Activated CD8-positive, alpha-beta T cell treated with anti-CD3 and anti-CD28 coated beads for 36 hours (primary cell): ENCODE measurements at regions not wholly inside any gene's neighbourhood (a gene's known extent, or its start where the extent isn't known, plus 50 kb on each side); places are given as distances from the start of the nearest gene placed in this dataset.

ENCODE experiments used
- ATAC-seq: fragments of 200-7000 bp; cut with Tn5 transposase; one replicate; pipeline ENCODE4 v1.10.0; 2021; ENCODE audit warnings: mild to moderate bottlenecking, moderate library complexity
- CTCF ChIA-PET: fragments of 350-600 bp; sonication (Branson Sonifier 250); formaldehyde crosslinking; loops from one replicate; lab custom pipeline; 2021; ENCODE audit warnings: antibody characterized with exemption; lab: Charles Lee
- POLR2A ChIA-PET: fragments of 350-600 bp; sonication (Branson Sonifier 250); formaldehyde crosslinking; loops from one replicate; lab custom pipeline; 2021; ENCODE audit warnings: antibody characterized with exemption; lab: Charles Lee
- DNase-seq: peaks from one replicate; pipeline ENCODE4 v3.0.0-alpha.2; 2020
- H3K27ac Mint-ChIP-seq: one replicate; pipeline ENCODE4 v1.8.0; 2021; ENCODE audit warnings: mild to moderate bottlenecking, mixed read lengths
- H3K27me3 Mint-ChIP-seq: one replicate; pipeline ENCODE4 v1.8.0; 2021; ENCODE audit warnings: mixed read lengths
- H3K36me3 Mint-ChIP-seq: one replicate; pipeline ENCODE4 v1.8.0; 2021; ENCODE audit warnings: low read depth, mixed read lengths
- H3K4me1 Mint-ChIP-seq: one replicate; pipeline ENCODE4 v1.8.0; 2021; ENCODE audit warnings: low read depth, mixed read lengths
- H3K4me3 Mint-ChIP-seq: one replicate; pipeline ENCODE4 v1.8.0; 2021; ENCODE audit warnings: mild to moderate bottlenecking, moderate library complexity, mixed read lengths
- H3K9me3 Mint-ChIP-seq: one replicate; pipeline ENCODE4 v1.8.0; 2021; ENCODE audit warnings: mixed read lengths
- intact Hi-C: fragments of 100-400 bp; cut with micrococcal nuclease; formaldehyde crosslinking; loops from one replicate; pipeline ENCODE4 v1.10.0; 2022
- TF ChIP-seq, protein P1 (sequence below): fragments of 200-600 bp; IDR thresholded peaks from one replicate; pipeline ENCODE4 v1.8.0; 2022; ENCODE audit warnings: antibody characterized with exemption, mild to moderate bottlenecking

DNA sequence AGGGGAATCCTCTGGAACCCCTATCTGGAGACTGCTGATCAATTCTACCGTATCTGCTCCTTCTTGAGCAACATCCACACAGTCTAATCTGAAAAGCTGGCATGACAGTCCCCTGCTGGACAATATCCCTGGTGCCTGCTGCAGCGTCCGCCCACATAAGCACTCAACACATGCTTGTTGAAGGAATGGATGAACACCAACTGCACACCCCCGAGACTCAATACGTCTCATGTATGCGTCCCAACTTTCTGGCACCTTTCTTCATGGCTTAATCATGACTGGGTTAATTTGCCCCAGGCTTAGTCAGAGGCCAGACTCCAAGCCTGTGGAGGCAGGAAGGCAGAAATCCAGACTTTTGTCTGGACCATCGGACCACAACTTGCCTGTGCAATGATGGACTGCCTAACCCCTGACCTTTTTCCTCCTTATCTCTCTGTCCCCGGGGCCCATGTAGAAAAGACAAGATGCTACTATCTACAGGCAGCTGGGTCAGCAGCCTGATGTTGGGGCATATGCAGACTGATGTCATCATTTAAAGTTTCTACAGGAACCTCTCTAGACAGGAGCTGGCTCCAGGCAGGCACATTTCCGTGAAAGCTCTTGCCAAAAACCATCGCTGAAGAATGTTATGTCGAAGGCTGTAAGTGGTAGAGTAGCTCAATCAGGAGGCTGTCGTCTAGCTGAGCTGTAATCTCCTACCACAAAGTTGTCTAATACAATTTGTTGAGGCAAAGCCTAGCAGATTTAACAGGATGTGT is 114.1 kb upstream of the TPM1 start:
- Mint-ChIP-seq H3K4me3 (no peak overlapping the region), H3K27me3 (peaks cover 21% of the 10 kb centered on the region), H3K4me1 (no peaks in the 10 kb centered on the region), H3K27ac (no peak overlapping the region), H3K36me3 (no peaks in the 10 kb centered on the region), H3K9me3 (no peaks in the 10 kb centered on the region)
- ChIA-PET CTCF (no interaction called here), POLR2A (no interaction called here)
- TF ChIP-seq, protein P1, sequence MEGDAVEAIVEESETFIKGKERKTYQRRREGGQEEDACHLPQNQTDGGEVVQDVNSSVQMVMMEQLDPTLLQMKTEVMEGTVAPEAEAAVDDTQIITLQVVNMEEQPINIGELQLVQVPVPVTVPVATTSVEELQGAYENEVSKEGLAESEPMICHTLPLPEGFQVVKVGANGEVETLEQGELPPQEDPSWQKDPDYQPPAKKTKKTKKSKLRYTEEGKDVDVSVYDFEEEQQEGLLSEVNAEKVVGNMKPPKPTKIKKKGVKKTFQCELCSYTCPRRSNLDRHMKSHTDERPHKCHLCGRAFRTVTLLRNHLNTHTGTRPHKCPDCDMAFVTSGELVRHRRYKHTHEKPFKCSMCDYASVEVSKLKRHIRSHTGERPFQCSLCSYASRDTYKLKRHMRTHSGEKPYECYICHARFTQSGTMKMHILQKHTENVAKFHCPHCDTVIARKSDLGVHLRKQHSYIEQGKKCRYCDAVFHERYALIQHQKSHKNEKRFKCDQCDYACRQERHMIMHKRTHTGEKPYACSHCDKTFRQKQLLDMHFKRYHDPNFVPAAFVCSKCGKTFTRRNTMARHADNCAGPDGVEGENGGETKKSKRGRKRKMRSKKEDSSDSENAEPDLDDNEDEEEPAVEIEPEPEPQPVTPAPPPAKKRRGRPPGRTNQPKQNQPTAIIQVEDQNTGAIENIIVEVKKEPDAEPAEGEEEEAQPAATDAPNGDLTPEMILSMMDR: no peak
- ATAC-seq (no peak), DNase-seq (no peak)
- intact Hi-C loops: no loop called here

DNA sequence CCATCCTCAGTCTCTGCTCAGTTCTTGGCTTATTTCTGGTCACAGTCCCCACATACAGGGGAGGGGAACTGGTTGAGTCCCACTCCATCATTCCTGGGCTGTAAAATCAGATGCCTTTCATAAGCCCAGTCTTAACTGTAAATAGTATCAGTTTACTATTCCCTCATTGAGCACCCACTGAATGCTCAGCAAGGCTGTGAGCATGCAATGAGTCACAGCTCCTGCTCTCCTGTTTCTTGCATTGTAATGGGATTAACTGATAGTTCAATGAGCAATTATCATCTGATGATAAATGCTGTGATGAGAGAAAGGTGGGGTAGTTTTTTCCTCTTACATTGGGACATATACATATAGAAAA is 113.6 kb upstream of the TPM1 start:
- no peaks in the 10 kb centered on the region for H3K4me1 Mint-ChIP-seq
- H3K27ac Mint-ChIP-seq: no peak overlapping the region
- no peak overlapping the region for H3K4me3 Mint-ChIP-seq
- no peaks in the 10 kb centered on the region for H3K36me3 Mint-ChIP-seq
- no peak for ATAC-seq
- TF ChIP-seq, protein P1: no peak
- no peaks in the 10 kb centered on the region for H3K9me3 Mint-ChIP-seq
- no peak for DNase-seq
- peaks cover 19% of the 10 kb centered on the region for H3K27me3 Mint-ChIP-seq
- ChIA-PET POLR2A (no interaction called here), CTCF (no interaction called here)
- intact Hi-C loops: no loop called here

GRCh38 chr15:62931650-62932049 is 110.9 kb upstream of the TPM1 start:
- CTCF ChIA-PET: interaction anchor here (1.0 kb wide), 1 partner anchor 17 kb away, joined by 3 read pairs; no protein-coding TSS in a partner anchor
- POLR2A ChIA-PET: interaction anchor here (0.6 kb wide), 1 partner anchor 68 kb away, joined by 3 read pairs; no protein-coding TSS in a partner anchor
- intact Hi-C loops: no loop called here
- Mint-ChIP-seq H3K27me3 (peaks cover 29% of the 10 kb centered on the region), H3K36me3 (no peaks in the 10 kb centered on the region), H3K27ac (no peak overlapping the region), H3K9me3 (no peaks in the 10 kb centered on the region), H3K4me1 (no peaks in the 10 kb centered on the region), H3K4me3 (no peak overlapping the region)
- DNase-seq (no peak), ATAC-seq (no peak)
- TF ChIP-seq, protein P1: no peak

- H3K36me3 Mint-ChIP-seq: no peaks in the 10 kb centered on the region
- no peaks in the 10 kb centered on the region for H3K4me1 Mint-ChIP-seq
- H3K9me3 Mint-ChIP-seq: no peaks in the 10 kb centered on the region
- intact Hi-C loops: no loop called here
- H3K4me3 Mint-ChIP-seq: no peak overlapping the region
- POLR2A ChIA-PET: no interaction called here
- peaks cover 29% of the 10 kb centered on the region for H3K27me3 Mint-ChIP-seq
- H3K27ac Mint-ChIP-seq: no peak overlapping the region
- ATAC-seq (no peak), DNase-seq (no peak)
- TF ChIP-seq, protein P1: no peak
- CTCF ChIA-PET: interaction anchor here (1.0 kb wide), 1 partner anchor 18 kb away, joined by 3 read pairs; no protein-coding TSS in a partner anchor
Observed at GRCh38 chr15:62932436-62932835, 110.1 kb upstream of the TPM1 start.

GRCh38 chr15:62933386-62933785 is 109.2 kb upstream of the TPM1 start:
- POLR2A ChIA-PET: no interaction called here
- CTCF ChIA-PET: no interaction called here
- ATAC-seq: no peak
- DNase-seq: no peak
- Mint-ChIP-seq H3K9me3 (no peaks in the 10 kb centered on the region), H3K4me1 (no peaks in the 10 kb centered on the region), H3K4me3 (no peak overlapping the region), H3K27ac (no peak overlapping the region), H3K36me3 (no peaks in the 10 kb centered on the region), H3K27me3 (peaks cover 36% of the 10 kb centered on the region)
- TF ChIP-seq, protein P1: no peak
- intact Hi-C loops: no loop called here
